Stimulated activated CD8-positive, alpha-beta memory T cell treated with anti-CD3 and anti-CD28 coated beads, Interleukin-2, amount 100 ng/mL, for 48 hours (primary cell): ENCODE measurements at regions not wholly inside any gene's neighbourhood (a gene's known extent, or its start where the extent isn't known, plus 50 kb on each side); places are given as distances from the start of the nearest gene placed in this dataset.
"Not testable (repeated sequence)": the region's sequence is repeated elsewhere in the genome, so short reads cannot be mapped to it uniquely, and the experiment has no call there.

Source experiments
- DNase-seq, 2 donors: peaks; one replicate each; pipeline ENCODE4 v3.0.0-alpha.2; 2020; ENCODE audit warnings: low read depth in 2 of 2

- not testable (repeated sequence) for DNase-seq
Measured at GRCh38 chr5:92029792-92030191, 646.7 kb upstream of the ARRDC3 start.

DNA sequence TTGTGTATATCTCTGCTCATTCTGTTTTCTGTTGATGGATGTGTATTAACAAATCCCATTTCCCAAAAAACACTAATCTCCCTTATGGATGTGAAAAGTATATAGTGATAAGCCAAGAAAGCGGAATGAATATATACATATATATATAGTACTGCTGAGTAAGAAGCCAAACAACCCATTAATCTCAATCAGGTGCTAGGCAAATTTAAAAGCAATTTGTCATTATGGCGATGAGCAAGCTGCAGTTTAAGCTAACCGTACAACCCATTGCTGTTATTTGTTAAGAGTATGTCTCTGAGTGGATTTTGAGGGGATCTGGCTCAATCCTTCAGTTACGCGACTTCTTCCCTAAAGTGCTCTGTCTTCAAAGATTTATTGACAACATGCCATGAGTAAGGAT lies 640.4 kb upstream of the ARRDC3 start:
- no peak for DNase-seq

GRCh38 chr5:92023141-92023471 lies 640.0 kb upstream of the ARRDC3 start:
- no peak for DNase-seq

DNA sequence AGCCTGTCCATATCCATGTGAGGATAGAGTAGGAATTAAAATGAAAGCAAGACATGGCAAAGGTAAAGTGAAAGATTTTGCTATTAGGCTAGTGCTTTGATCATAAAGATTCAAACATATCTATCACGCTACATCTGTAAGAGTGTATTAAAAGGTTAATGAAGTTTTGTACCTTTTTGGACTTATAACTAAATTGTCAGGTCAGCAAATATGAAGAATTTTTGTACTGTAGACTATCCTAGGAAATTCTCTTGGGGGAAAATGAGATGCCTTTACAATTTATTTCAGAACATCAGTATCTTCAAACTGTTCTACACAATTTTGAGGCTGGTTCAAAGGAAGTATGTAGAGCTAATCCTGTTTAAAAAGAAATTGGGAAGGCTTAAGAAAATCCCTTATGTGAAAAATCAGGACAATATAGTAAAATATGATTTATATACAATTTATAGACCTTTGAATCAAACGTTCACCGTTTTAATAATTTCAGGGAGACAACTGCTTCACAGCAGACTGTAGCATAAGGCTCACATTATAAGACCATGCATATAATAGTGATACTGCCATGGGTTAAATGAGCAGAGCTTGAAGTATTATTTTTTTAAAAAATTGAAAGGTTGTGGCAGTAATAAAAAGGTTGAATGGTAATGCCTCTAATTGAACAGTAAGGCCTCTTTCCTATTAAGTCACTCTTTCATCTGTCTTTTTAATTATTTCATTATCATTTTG lies 639.5 kb upstream of the ARRDC3 start:
- DNase-seq, result no peak

GRCh38 chr5:92019376-92019990 lies 636.4 kb upstream of the ARRDC3 start:
- DNase-seq, result no peak

DNA sequence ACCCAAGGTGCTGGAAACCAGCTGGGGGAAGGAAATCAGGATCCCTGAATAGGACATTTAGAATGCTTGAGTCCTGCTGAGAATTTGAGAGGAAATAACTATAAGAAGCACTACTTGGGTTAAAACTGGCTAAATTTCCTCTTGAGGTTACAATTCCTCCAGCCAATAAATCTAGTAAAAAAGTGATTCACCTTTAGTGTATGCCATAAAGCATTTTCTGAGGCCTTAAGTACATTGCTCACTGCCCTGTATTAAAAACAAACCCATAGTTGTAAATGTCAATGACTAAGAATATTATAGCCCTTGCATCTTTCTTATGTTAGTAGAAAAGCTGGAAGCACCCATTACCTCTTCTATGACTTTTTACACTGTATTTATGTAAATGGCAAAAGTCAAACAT lies 634.7 kb upstream of the ARRDC3 start:
- no peak for DNase-seq

GRCh38 chr5:92011845-92012244 lies 628.7 kb upstream of the ARRDC3 start:
- not testable (repeated sequence) for DNase-seq

DNA sequence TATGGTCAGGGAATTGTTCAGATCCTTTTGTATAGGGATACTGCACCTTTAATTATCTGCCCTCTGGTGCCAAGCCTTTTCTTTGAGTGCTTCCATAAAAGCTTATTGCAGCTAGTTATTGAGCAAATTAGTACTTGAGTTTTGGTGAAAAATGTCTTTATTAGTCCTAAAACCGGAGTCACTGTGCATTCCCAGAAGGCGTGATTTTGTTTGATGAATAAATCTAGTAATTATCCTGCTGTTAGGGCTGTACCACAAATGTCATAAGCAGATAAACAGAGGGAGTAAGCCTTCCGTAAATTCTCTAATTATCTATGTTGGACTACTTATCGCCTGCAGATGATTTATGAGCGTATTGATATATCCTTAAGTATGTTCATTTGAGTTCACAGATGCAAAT lies 620.7 kb upstream of the ARRDC3 start:
- no peak for DNase-seq

DNA sequence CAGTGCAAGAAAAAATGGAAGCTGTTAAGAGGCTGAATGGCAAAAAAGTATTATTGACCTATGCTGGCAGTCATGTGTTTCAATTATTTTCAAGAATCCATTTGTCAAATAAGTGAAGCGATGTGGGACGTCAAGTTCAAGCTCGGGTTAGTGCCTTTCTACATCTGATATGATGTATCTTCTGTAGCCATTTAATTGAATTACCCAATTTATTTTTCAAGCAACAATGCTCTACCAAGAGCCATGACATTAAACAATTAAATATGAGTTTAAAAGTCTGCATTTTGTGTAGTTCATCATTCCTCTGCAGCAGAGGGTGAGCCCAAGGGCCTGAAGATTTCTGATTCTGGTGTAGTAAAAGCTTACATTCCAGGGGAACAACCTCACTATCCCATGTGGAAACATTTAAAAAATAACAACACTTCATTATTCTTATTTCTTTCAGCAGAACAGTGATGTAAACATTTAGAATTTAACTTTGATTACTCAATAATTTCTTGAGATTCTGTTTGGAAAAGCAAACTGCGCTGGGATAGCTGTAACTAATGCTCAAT lies 619.7 kb upstream of the ARRDC3 start:
- DNase-seq, result no peak

DNA sequence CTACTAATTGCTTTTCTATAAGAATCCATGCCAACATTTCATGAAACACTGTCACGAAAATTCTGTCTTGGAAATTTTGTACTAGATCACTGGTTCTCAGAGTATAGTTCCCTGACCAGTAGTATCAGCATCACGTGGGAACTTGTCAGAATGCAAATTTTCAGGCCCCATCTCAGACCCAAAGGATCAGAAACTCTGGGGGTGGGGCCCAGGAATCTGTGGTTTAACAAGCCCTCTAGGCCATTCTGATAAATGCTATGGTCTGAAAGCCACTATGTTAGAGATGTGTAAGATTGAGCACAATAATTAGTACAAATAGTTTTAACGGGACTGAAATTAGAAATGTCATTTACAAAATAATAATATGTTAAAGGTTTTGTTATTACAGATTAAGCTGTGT lies 615.7 kb upstream of the ARRDC3 start:
- no peak for DNase-seq

DNA sequence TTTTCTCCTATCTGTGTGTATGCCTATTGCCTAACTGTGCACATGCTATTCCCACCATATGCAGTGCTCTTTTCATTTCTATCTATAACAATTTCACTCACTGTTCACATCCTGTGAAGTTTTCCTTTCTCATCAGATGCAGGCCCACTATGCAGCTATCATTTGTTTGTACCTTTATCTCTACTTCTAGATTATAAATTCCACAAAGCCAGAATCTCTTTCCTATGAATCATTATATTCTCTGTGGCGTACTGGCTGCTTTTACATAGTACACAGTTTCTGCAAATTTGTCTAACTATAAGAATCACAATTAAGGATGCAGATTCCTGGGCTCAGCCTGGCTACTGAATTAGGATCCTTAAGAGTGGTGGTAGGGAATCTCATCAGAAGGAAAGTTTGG lies 600.8 kb upstream of the ARRDC3 start:
- no peak for DNase-seq

- DNase-seq, result no peak
Measured at GRCh38 chr5:91978221-91978882, 595.2 kb upstream of the ARRDC3 start.

- DNase-seq, result no peak
Measured at GRCh38 chr5:91977579-91977978, 594.5 kb upstream of the ARRDC3 start.

DNA sequence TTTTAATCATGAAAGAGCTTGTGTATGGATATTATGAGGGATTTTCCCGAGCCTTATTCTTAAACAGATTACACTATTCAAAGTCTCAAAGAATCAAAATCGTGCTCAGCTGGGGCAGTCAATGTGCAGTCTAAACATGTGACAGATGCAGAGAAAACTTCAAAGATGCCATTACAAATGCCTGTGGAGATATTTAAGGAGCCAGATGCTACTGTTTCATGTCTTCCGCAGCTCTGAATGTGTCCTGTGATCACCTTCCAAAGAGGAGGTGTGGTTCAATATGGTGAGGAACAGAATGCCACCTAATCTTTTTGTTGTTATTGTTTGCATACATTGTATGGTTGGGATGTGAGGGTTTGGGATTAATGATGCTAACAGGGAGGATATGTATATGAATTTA lies 593.3 kb upstream of the ARRDC3 start:
- no peak for DNase-seq

GRCh38 chr5:91963166-91963565 lies 580.0 kb upstream of the ARRDC3 start:
- DNase-seq, result no peak

DNA sequence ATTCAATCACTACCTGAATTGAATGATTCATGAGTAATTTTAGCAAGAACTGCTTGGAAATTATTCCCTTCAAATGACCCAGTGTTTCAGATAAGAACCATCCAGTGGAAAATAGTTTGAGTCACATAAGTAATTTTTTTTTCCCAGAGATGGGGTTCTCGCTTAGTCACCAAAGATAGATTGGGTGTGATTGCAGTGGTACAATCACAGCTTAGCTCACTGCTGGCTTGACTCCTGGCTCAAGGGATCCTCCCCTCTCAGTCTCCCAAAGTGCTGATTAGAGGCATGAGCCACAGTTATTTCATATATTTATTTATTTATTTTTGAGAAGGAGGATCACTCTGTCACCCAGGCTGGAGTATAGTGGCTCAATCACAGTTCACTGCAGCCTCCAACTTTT lies 574.5 kb upstream of the ARRDC3 start:
- no peak for DNase-seq

GRCh38 chr5:91956738-91957137 lies 573.6 kb upstream of the ARRDC3 start:
- no peak for DNase-seq

- no peak for DNase-seq
Measured at GRCh38 chr5:91955610-91956009, 572.5 kb upstream of the ARRDC3 start.

GRCh38 chr5:91954136-91954535 lies 571.0 kb upstream of the ARRDC3 start:
- no peak for DNase-seq

GRCh38 chr5:91950328-91950727 lies 567.2 kb upstream of the ARRDC3 start:
- no peak for DNase-seq

- no peak for DNase-seq
Measured at GRCh38 chr5:91946870-91947269, 563.8 kb upstream of the ARRDC3 start.

DNA sequence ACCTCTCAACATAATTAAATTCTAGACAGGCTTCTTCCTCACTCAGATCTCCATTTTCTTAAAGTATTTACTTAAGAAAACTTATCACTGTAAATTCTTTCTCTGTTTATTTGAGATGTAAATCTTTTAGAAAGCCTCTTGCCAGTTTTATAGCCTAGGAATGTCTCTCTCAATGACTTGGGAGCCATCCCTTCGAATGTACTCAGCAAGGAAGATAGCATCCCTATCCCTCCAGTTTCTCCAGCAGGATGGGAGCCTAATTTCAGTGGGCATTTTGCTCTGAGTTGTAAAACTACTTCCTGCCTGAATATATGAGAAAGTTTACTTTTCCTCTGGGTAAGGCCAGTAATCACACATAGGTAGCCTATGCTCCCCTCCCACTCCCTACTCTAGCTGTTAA lies 558.5 kb upstream of the ARRDC3 start:
- DNase-seq, result no peak

DNA sequence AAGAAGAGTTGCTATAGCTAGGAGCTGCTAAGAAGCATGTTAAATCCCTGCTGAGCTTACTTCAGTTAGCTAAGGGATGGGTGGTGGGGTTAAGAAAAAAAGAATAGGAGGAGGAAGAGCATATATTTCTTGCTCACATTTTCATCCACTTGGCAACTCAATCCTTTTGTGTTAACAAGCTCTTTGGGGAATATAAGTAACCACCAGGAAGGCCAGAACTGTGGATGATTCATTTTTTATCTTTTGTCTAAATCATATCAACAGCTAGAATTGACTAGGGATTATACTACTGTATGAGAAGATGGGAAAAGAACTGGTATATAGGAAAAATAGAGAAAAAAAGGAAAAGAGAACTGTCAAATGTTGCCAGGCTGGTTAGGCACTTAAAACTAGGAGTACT lies 555.3 kb upstream of the ARRDC3 start:
- DNase-seq, result no peak
